ENCODE measurements at regions not wholly inside any gene's neighbourhood (a gene's known extent, or its start where the extent isn't known, plus 50 kb on each side); places are given as distances from the start of the nearest gene placed in this dataset.

- H3K4me3 ChIP-seq = no peak overlapping the region
- H3K4me2 ChIP-seq (ENCODE audit: insufficient read depth, low read length) = no peak overlapping the region
- no peak overlapping the region for H2AFZ ChIP-seq (ENCODE audit: low read depth, low read length)
- H3K79me2 ChIP-seq (ENCODE audit: control insufficient read depth, insufficient read depth, low read length) = no peaks in the 10 kb centered on the region
- no peak overlapping the region for H3K9ac ChIP-seq (ENCODE audit: insufficient read depth in 1 of 2, low read depth in 2 of 2, low read length in 2 of 2)
- H3K9me1 ChIP-seq (ENCODE audit: control insufficient read depth, insufficient read depth, low read length) = no peaks in the 10 kb centered on the region
- H3K4me1 ChIP-seq (replicated peaks in 1 of 2; ENCODE audit: control insufficient read depth in 2 of 2, insufficient read depth in 2 of 2, low read length in 2 of 2) = no peaks in the 10 kb centered on the region
- BruUV-seq (replicated peaks) = no TSS peak
- POLR2A ChIA-PET = no interaction called here
- H3K27ac ChIP-seq (ENCODE audit: extremely low read depth, low read depth, low read length) = no peak overlapping the region
- no peak for DNase-seq (ENCODE audit: extremely low read depth in 1 of 4, low spot score in 3 of 4)
- 2% methylated on average over 6 of the region's 6 CpGs for WGBS (ENCODE audit: insufficient coverage, low coverage, missing lambda C conversion rate)
- ATAC-seq = no peak
- FAIRE-seq = no peak
- in situ Hi-C loops (cut with MboI) = no loop called here
- H3K9me3 ChIP-seq (replicated peaks; ENCODE audit: control insufficient read depth, insufficient read depth, low read depth, low read length) = no peaks in the 10 kb centered on the region
- no peaks in the 10 kb centered on the region for H3K36me3 ChIP-seq (ENCODE audit: control insufficient read depth, insufficient read depth, low read length)
- H4K20me1 ChIP-seq (replicated peaks; ENCODE audit: control insufficient read depth, insufficient read depth, low read length) = no peaks in the 10 kb centered on the region
- intact Hi-C loops (cut with micrococcal nuclease) = no loop called here
- TF ChIP-seq MCM3 (IDR thresholded peaks at IDR 0.05) (no peak), ZNF280A (IDR thresholded peaks at IDR 0.05; ENCODE audit: low read depth, partially characterized antibody) (no peak), IFI16 (CRISPR knock-in tag; IDR thresholded peaks at IDR 0.05) (no peak), KHSRP (IDR thresholded peaks at IDR 0.05) (no peak)
- CTCF ChIA-PET (ENCODE audit: low intra/inter-chr PET ratio) = no interaction called here
- H3K27me3 ChIP-seq (ENCODE audit: control insufficient read depth in 2 of 2, insufficient read depth in 2 of 2, low read length in 2 of 2) = no peaks in the 10 kb centered on the region
These were observed 435.4 kb upstream of the RGMA start for GRCh38 chr15:93524432-93524831.

- no peak overlapping the region for H2AFZ ChIP-seq (ENCODE audit: low read depth, low read length)
- no peaks in the 10 kb centered on the region for H3K36me3 ChIP-seq (ENCODE audit: control insufficient read depth, insufficient read depth, low read length)
- no peaks in the 10 kb centered on the region for H3K27me3 ChIP-seq (ENCODE audit: control insufficient read depth in 2 of 2, insufficient read depth in 2 of 2, low read length in 2 of 2)
- no peaks in the 10 kb centered on the region for H3K4me1 ChIP-seq (replicated peaks in 1 of 2; ENCODE audit: control insufficient read depth in 2 of 2, insufficient read depth in 2 of 2, low read length in 2 of 2)
- H3K9me3 ChIP-seq (replicated peaks; ENCODE audit: control insufficient read depth, insufficient read depth, low read depth, low read length) = no peaks in the 10 kb centered on the region
- H3K27ac ChIP-seq (ENCODE audit: extremely low read depth, low read depth, low read length) = no peak overlapping the region
- ATAC-seq (no peak), DNase-seq (ENCODE audit: extremely low read depth in 1 of 4, low spot score in 3 of 4) (no peak), FAIRE-seq (no peak)
- no peak overlapping the region for H3K4me2 ChIP-seq (ENCODE audit: insufficient read depth, low read length)
- no peaks in the 10 kb centered on the region for H3K9me1 ChIP-seq (ENCODE audit: control insufficient read depth, insufficient read depth, low read length)
- H3K79me2 ChIP-seq (ENCODE audit: control insufficient read depth, insufficient read depth, low read length) = no peaks in the 10 kb centered on the region
- H3K4me3 ChIP-seq = no peak overlapping the region
- H4K20me1 ChIP-seq (replicated peaks; ENCODE audit: control insufficient read depth, insufficient read depth, low read length) = no peaks in the 10 kb centered on the region
- H3K9ac ChIP-seq (ENCODE audit: insufficient read depth in 1 of 2, low read depth in 2 of 2, low read length in 2 of 2) = no peak overlapping the region
- intact Hi-C loops (cut with micrococcal nuclease) (no loop called here), in situ Hi-C loops (cut with MboI) (no loop called here)
- no TSS peak for BruUV-seq (replicated peaks)
- ChIA-PET CTCF (ENCODE audit: low intra/inter-chr PET ratio) (no interaction called here), POLR2A (no interaction called here)
- 0% methylated on average over 7 of the region's 7 CpGs for WGBS (ENCODE audit: insufficient coverage, low coverage, missing lambda C conversion rate)
- no peak for TF ChIP-seq POLR3G (IDR thresholded peaks at IDR 0.05; ENCODE audit: extremely low read depth, insufficient read length, insufficient replicate concordance)
- no peak for TF ChIP-seq ZNF561 (CRISPR knock-in tag; conservative IDR thresholded peaks at IDR 0.05)
- no peak for TF ChIP-seq USF2 (CRISPR knock-in tag; IDR thresholded peaks at IDR 0.05)
- no peak for TF ChIP-seq ZNF282 (CRISPR knock-in tag; IDR thresholded peaks at IDR 0.05)
- TF ChIP-seq MBD1 (CRISPR knock-in tag; IDR thresholded peaks at IDR 0.05) = no peak
- TF ChIP-seq CBX1 (IDR thresholded peaks at IDR 0.05; ENCODE audit: low read depth) = no peak
- TF ChIP-seq NR4A1 (CRISPR knock-in tag; IDR thresholded peaks at IDR 0.05) = no peak
- TF ChIP-seq NR4A1 (tag; IDR thresholded peaks at IDR 0.05) = no peak
- TF ChIP-seq ARID1B (IDR thresholded peaks at IDR 0.05) = no peak
- no peak for TF ChIP-seq BCOR (IDR thresholded peaks at IDR 0.05)
- TF ChIP-seq GATAD2B (IDR thresholded peaks at IDR 0.05; ENCODE audit: borderline replicate concordance) = no peak
These were observed 434.5 kb upstream of the RGMA start for GRCh38 chr15:93523481-93523880.

All from K562 (cell line).